HFFc6 (cell line): ENCODE measurements at regions not wholly inside any gene's neighbourhood (a gene's known extent, or its start where the extent isn't known, plus 50 kb on each side); places are given as distances from the start of the nearest gene placed in this dataset.
"Not testable (repeated sequence)": the region's sequence is repeated elsewhere in the genome, so short reads cannot be mapped to it uniquely, and the experiment has no call there.

Experiments
- DNase-seq: peaks from one replicate; pipeline ENCODE4 v3.0.0-alpha.2; 2018
- H3K27ac Mint-ChIP-seq: 2 replicates; pipeline ENCODE4 v1.8.0; 2020; ENCODE audit warnings: mild to moderate bottlenecking, mixed read lengths
- H3K27me3 Mint-ChIP-seq: 2 replicates; pipeline ENCODE4 v1.8.0; 2021; ENCODE audit warnings: mild to moderate bottlenecking, moderate library complexity, mixed read lengths; ENCODE audit not compliant: insufficient read depth
- H3K36me3 Mint-ChIP-seq: 2 replicates; pipeline ENCODE4 v1.8.0; 2021; ENCODE audit warnings: low read depth, mixed read lengths
- H3K4me1 Mint-ChIP-seq: 2 replicates; pipeline ENCODE4 v1.8.0; 2020; ENCODE audit warnings: low read depth, mixed read lengths
- H3K4me3 Mint-ChIP-seq: 2 replicates; pipeline ENCODE4 v1.8.0; 2020; ENCODE audit warnings: mild to moderate bottlenecking, moderate library complexity, mixed read lengths
- H3K9me3 Mint-ChIP-seq: 2 replicates; pipeline ENCODE4 v1.8.0; 2020; ENCODE audit warnings: mild to moderate bottlenecking, mixed read lengths
- CTCF ChIP-seq: fragments of 200-600 bp; sonication (generic); IDR thresholded peaks from 2 replicates; pipeline ENCODE4 v1.5.0; 2021; ENCODE audit warnings: antibody characterized with exemption, mild to moderate bottlenecking

DNA sequence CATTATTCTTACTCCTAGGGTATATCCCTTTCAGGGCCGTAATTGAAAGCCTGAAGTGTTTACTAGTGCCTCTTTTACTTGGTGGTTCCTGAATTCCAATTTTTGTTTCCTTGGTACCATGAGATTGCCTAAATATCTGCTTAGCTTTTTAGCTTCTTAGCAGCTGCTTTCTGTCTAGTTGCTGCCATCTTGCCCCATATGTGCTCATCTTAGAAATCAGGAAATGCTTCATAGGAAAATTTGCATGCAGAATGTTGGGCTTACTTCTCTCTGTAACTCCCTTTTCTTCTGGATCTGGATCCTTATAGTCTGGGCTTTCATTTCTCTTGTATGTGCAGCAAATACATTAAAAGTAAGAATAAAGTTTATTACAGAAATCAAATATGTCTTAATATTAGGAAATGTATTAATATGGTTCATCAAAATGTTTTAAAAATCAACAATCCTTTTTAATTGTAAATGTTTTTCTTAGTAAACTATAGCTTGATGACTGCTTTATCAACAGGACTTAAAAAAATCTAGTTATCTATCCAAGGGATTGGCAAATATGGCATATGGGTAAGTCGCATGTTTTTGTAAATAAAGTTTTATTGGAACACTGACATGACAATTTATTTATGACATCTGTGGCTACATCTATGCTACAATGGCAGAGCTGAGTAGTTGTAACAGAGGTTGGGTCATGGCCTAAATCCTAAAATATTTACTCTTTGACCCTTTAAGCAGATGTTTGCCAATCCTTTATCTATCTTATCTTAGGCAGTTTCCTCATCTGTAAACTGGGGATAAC lies 73.5 kb upstream of the CDK6 start:
- no peak for DNase-seq
- Mint-ChIP-seq H3K9me3 (no peaks in the 10 kb centered on the region), H3K36me3 (no peaks in the 10 kb centered on the region), H3K4me1 (peaks cover 13% of the 10 kb centered on the region), H3K27ac (no peak overlapping the region), H3K27me3 (no peaks in the 10 kb centered on the region), H3K4me3 (no peak overlapping the region)
- TF ChIP-seq CTCF, result no peak

- Mint-ChIP-seq H3K27me3 (0 out of 2 replicates have a peak, but pooled peaks cover 2% of the 10 kb centered on the region), H3K27ac (peak overlapping the region; percentile 96), H3K36me3 (peaks cover 9% of the 10 kb centered on the region; the same call in 1 of the 2 replicates), H3K4me3 (peak overlapping the region; percentile 65), H3K4me1 (peaks cover 38% of the 10 kb centered on the region), H3K9me3 (no peaks in the 10 kb centered on the region; the same call in 1 of the 2 replicates)
- DNase-seq, result peak; percentile 94
- no peak for TF ChIP-seq CTCF
Observed at GRCh38 chr7:92904244-92905131, 68.1 kb upstream of the CDK6 start.

GRCh38 chr7:92898798-92899197 lies 62.4 kb upstream of the CDK6 start:
- Mint-ChIP-seq H3K4me1 (peaks cover 14% of the 10 kb centered on the region), H3K27ac (no peak overlapping the region), H3K27me3 (no peaks in the 10 kb centered on the region; the same call in 1 of the 2 replicates), H3K4me3 (no peak overlapping the region), H3K9me3 (peaks cover 39% of the 10 kb centered on the region), H3K36me3 (peaks cover 41% of the 10 kb centered on the region)
- DNase-seq, result no peak
- no peak for TF ChIP-seq CTCF

- H3K4me3 Mint-ChIP-seq, DNase-seq, H3K4me1 Mint-ChIP-seq, H3K27ac Mint-ChIP-seq, H3K27me3 Mint-ChIP-seq: not testable (repeated sequence)
- Mint-ChIP-seq H3K36me3 (peaks cover 32% of the 10 kb centered on the region), H3K9me3 (peaks cover 43% of the 10 kb centered on the region)
Observed at GRCh38 chr7:92894857-92895256, 58.5 kb upstream of the CDK6 start.

DNA sequence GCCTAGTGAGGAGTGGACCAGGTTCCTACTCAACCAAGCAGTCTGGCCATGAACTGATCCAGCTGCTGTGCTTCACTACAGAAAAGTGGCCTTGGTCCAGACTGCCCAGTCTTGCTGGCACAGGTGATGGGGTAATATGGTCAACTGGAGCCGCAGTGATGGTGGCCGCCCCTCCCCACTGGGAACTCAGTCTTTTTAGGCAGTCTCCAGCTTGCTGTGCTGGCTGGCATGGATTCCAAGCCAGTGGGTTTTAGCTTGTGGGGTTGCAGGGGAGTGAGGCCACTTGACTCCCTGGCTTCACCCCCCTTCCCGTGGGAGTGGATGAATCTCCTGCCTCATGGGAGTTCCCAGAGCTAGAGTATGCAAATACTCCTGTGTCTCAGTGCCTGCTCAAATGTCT lies 52.7 kb upstream of the CDK6 start:
- Mint-ChIP-seq H3K9me3 (peaks cover 25% of the 10 kb centered on the region), H3K36me3 (peaks cover 20% of the 10 kb centered on the region), H3K27ac (no peak overlapping the region), H3K4me1 (peaks cover 4% of the 10 kb centered on the region), H3K4me3 (no peak overlapping the region), H3K27me3 (no peaks in the 10 kb centered on the region)
- DNase-seq, result no peak
- no peak for TF ChIP-seq CTCF
